ENCODE measurements at regions not wholly inside any gene's neighbourhood (a gene's known extent, or its start where the extent isn't known, plus 50 kb on each side); places are given as distances from the start of the nearest gene placed in this dataset.

- Histone ChIP-seq H3K4me2 (ENCODE audit: control insufficient read depth, insufficient read depth) (no peak overlapping the region), H2AFZ (ENCODE audit: control insufficient read depth, low read depth, low read length) (no peak overlapping the region), H3K79me2 (ENCODE audit: control insufficient read depth, insufficient read depth, low read length) (no peaks in the 10 kb centered on the region), H3K27ac (ENCODE audit: control insufficient read depth, insufficient read depth) (no peak overlapping the region), H3K27me3 (replicated peaks in 1 of 2; ENCODE audit: control insufficient read depth in 2 of 2, insufficient read depth in 2 of 2, low read length in 1 of 2) (no peaks in the 10 kb centered on the region; a peak in 1 of 4 replicates), H4K20me1 (ENCODE audit: control insufficient read depth, insufficient read depth) (no peaks in the 10 kb centered on the region), H3K4me1 (ENCODE audit: control insufficient read depth, insufficient read depth, low read length) (peaks cover 14% of the 10 kb centered on the region), H3K36me3 (ENCODE audit: control insufficient read depth in 2 of 2, insufficient read depth in 2 of 2, low read length in 1 of 2) (no peaks in the 10 kb centered on the region), H3K9me3 (replicated peaks; ENCODE audit: control insufficient read depth, insufficient read depth, low read length) (no peaks in the 10 kb centered on the region), H3K4me3 (no peak overlapping the region), H3K9ac (ENCODE audit: control insufficient read depth, insufficient read depth, low read length) (no peak overlapping the region)
- FAIRE-seq: no peak
- no peak for ATAC-seq
- WGBS (ENCODE audit: insufficient coverage, insufficient replicate concordance, low lambda C conversion rate, missing lambda C conversion rate): 22% methylated on average over 3 of the region's 3 CpGs
- no peak for TF ChIP-seq STAT3 (IDR thresholded peaks at IDR 0.05; ENCODE audit: low read depth, low read length)
- no peak for TF ChIP-seq SUPT20H (IDR thresholded peaks at IDR 0.05; ENCODE audit: borderline replicate concordance, control insufficient read depth, low read depth, low read length)
- no peak for TF ChIP-seq IRF5 (IDR thresholded peaks at IDR 0.05; ENCODE audit: borderline replicate concordance)
- no peak for TF ChIP-seq ZNF384 (IDR thresholded peaks at IDR 0.05; ENCODE audit: borderline replicate concordance, low read depth, low read length)
- POLR2A ChIA-PET: no interaction called here
- no peak for DNase-seq (ENCODE audit: low read depth, low spot score)
- SMC1A ChIA-PET (ENCODE audit: uncharacterized antibody, unreplicated experiment): interaction anchor here (1.1 to 5.9 kb wide), 10 partner anchors 106 to 487 kb away, joined by 3 to 77 read pairs (median 12); no protein-coding TSS in a partner anchor
- BruUV-seq (replicated peaks): no TSS peak
- RAD21 ChIA-PET (ENCODE audit: unreplicated experiment): interaction anchor here (1.1 to 5.7 kb wide), 11 partner anchors 58 to 887 kb away, joined by 4 to 88 read pairs (median 12); no protein-coding TSS in a partner anchor
- in situ Hi-C loops (cut with MboI) (loop anchor here (5.0 kb wide), 2 partner anchors 357 to 892 kb away; no protein-coding TSS in a partner anchor), intact Hi-C loops (cut with micrococcal nuclease; ENCODE audit: unreplicated experiment) (loop anchor here (5.0 kb wide), 2 partner anchors 137 to 892 kb away; no protein-coding TSS in a partner anchor)
- CTCF ChIA-PET: interaction anchor here (1.1 to 8.5 kb wide), 13 partner anchors 11 to 890 kb away, joined by 3 to 108 read pairs (median 7); no protein-coding TSS in a partner anchor
Measured at GRCh38 chr15:66945286-66945685, 120.1 kb upstream of the SMAD3 start.

- Histone ChIP-seq H2AFZ (ENCODE audit: control insufficient read depth, low read depth, low read length) (no peak overlapping the region), H3K4me1 (ENCODE audit: control insufficient read depth, insufficient read depth, low read length) (peaks cover 12% of the 10 kb centered on the region), H3K4me2 (ENCODE audit: control insufficient read depth, insufficient read depth) (no peak overlapping the region), H4K20me1 (ENCODE audit: control insufficient read depth, insufficient read depth) (no peaks in the 10 kb centered on the region), H3K79me2 (ENCODE audit: control insufficient read depth, insufficient read depth, low read length) (no peaks in the 10 kb centered on the region), H3K9ac (ENCODE audit: control insufficient read depth, insufficient read depth, low read length) (no peak overlapping the region), H3K36me3 (ENCODE audit: control insufficient read depth in 2 of 2, insufficient read depth in 2 of 2, low read length in 1 of 2) (no peaks in the 10 kb centered on the region), H3K4me3 (no peak overlapping the region), H3K27ac (ENCODE audit: control insufficient read depth, insufficient read depth) (no peak overlapping the region), H3K27me3 (replicated peaks in 1 of 2; ENCODE audit: control insufficient read depth in 2 of 2, insufficient read depth in 2 of 2, low read length in 1 of 2) (no peaks in the 10 kb centered on the region; a peak in 1 of 4 replicates), H3K9me3 (replicated peaks; ENCODE audit: control insufficient read depth, insufficient read depth, low read length) (no peaks in the 10 kb centered on the region)
- CTCF ChIA-PET: interaction anchor here (0.5 to 8.5 kb wide), 41 partner anchors 9 to 890 kb away, joined by 3 to 108 read pairs (median 4); no protein-coding TSS in a partner anchor
- RAD21 ChIA-PET (ENCODE audit: unreplicated experiment): interaction anchor here (1.0 to 5.7 kb wide), 21 partner anchors 57 to 886 kb away, joined by 3 to 88 read pairs (median 5); no protein-coding TSS in a partner anchor
- TF ChIP-seq NRF1 (conservative IDR thresholded peaks at IDR 0.05; ENCODE audit: low read depth, low read length) (no peak), CHD4 (IDR thresholded peaks at IDR 0.05) (no peak)
- 25% methylated on average over 4 of the region's 4 CpGs for WGBS (ENCODE audit: insufficient coverage, insufficient replicate concordance, low lambda C conversion rate, missing lambda C conversion rate)
- SMC1A ChIA-PET (ENCODE audit: uncharacterized antibody, unreplicated experiment): interaction anchor here (0.8 to 5.9 kb wide), 24 partner anchors 11 to 511 kb away, joined by 3 to 77 read pairs (median 5); no protein-coding TSS in a partner anchor
- FAIRE-seq: no peak
- no peak for DNase-seq (ENCODE audit: low read depth, low spot score)
- POLR2A ChIA-PET: no interaction called here
- no peak for ATAC-seq
- BruUV-seq (replicated peaks): no TSS peak
- intact Hi-C loops (cut with micrococcal nuclease; ENCODE audit: unreplicated experiment): loop anchor here (1.0 to 5.0 kb wide), 4 partner anchors 136 to 891 kb away; no protein-coding TSS in a partner anchor
- in situ Hi-C loops (cut with MboI): loop anchor here (5.0 kb wide), 2 partner anchors 356 to 891 kb away; no protein-coding TSS in a partner anchor
Measured at GRCh38 chr15:66945842-66946241, 119.6 kb upstream of the SMAD3 start.
